Keratinocyte (primary cell): ENCODE measurements at regions not wholly inside any gene's neighbourhood (a gene's known extent, or its start where the extent isn't known, plus 50 kb on each side); places are given as distances from the start of the nearest gene placed in this dataset.
"Not testable (repeated sequence)": the region's sequence is repeated elsewhere in the genome, so short reads cannot be mapped to it uniquely, and the experiment has no call there.

Experiments used
- EZH2 ChIP-seq: IDR thresholded peaks from one replicate; pipeline ENCODE4 v1.6.1; 2012; ENCODE audit warnings: inconsistent platforms, mild to moderate bottlenecking, low read length, moderate library complexity
- TF ChIP-seq, protein P1 (sequence below), 3 experiments: IDR thresholded peaks in 1 of 3; conservative IDR thresholded peaks in 1 of 3; optimal IDR thresholded peaks in 1 of 3; 2 replicates in 2 of 3; 3 replicates in 1 of 3; pipeline versions ENCODE3 to v1.5.1; 2011; ENCODE audit warnings: low read length in 3 of 3, mild to moderate bottlenecking in 3 of 3, moderate library complexity in 2 of 3, control low read depth in 1 of 3, inconsistent platforms in 1 of 3; ENCODE audit not compliant: insufficient read depth in 2 of 3; ENCODE audit errors: extremely low read depth in 1 of 3

GRCh38 chr4:79191292-79191691 lies 134.6 kb downstream of the NAA11 start:
- TF ChIP-seq, protein P1, sequence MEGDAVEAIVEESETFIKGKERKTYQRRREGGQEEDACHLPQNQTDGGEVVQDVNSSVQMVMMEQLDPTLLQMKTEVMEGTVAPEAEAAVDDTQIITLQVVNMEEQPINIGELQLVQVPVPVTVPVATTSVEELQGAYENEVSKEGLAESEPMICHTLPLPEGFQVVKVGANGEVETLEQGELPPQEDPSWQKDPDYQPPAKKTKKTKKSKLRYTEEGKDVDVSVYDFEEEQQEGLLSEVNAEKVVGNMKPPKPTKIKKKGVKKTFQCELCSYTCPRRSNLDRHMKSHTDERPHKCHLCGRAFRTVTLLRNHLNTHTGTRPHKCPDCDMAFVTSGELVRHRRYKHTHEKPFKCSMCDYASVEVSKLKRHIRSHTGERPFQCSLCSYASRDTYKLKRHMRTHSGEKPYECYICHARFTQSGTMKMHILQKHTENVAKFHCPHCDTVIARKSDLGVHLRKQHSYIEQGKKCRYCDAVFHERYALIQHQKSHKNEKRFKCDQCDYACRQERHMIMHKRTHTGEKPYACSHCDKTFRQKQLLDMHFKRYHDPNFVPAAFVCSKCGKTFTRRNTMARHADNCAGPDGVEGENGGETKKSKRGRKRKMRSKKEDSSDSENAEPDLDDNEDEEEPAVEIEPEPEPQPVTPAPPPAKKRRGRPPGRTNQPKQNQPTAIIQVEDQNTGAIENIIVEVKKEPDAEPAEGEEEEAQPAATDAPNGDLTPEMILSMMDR (optimal IDR thresholded peaks at IDR 0.05 in 1 of 3, IDR thresholded peaks at IDR 0.05 in 1 of 3, conservative IDR thresholded peaks at IDR 0.05 in 1 of 3; ENCODE audit: extremely low read depth in 1 of 3, insufficient read depth in 2 of 3, low read length in 3 of 3): not testable (repeated sequence)
- not testable (repeated sequence) for TF ChIP-seq EZH2
